Astrocyte (in vitro differentiated cells and primary cell): ENCODE measurements at regions not wholly inside any gene's neighbourhood (a gene's known extent, or its start where the extent isn't known, plus 50 kb on each side); places are given as distances from the start of the nearest gene placed in this dataset.

Experiments used
- DNase-seq: peaks from one replicate; pipeline ENCODE4 v3.0.0-alpha.2; 2010; ENCODE audit warnings: low read depth
- FAIRE-seq: peaks from 2 replicates; lab custom pipeline; 2011; peaks lifted over from hg19 to GRCh38; lab: Jason Lieb, UNC
- H2AFZ ChIP-seq: 2 replicates; pipeline ENCODE4 v1.6.0; 2012; ENCODE audit warnings: low read depth, low read length, inconsistent platforms
- H3K27ac ChIP-seq: 2 replicates; pipeline ENCODE4 v1.5.1; 2011; ENCODE audit warnings: low read depth, low read length, inconsistent platforms
- H3K27me3 ChIP-seq: 2 replicates; pipeline ENCODE4 v1.6.0; 2011; ENCODE audit warnings: low read length, inconsistent platforms; ENCODE audit not compliant: insufficient read depth
- H3K36me3 ChIP-seq: 2 replicates; pipeline ENCODE4 v1.5.1; 2011; ENCODE audit warnings: low read length, inconsistent platforms; ENCODE audit not compliant: insufficient read depth
- H3K4me1 ChIP-seq: 2 replicates; pipeline ENCODE4 v1.5.1; 2011; ENCODE audit warnings: low read length, inconsistent platforms; ENCODE audit not compliant: insufficient read depth
- H3K4me2 ChIP-seq: 2 replicates; pipeline ENCODE4 v1.6.0; 2012; ENCODE audit warnings: low read length, inconsistent platforms
- H3K4me3 ChIP-seq: 2 replicates; pipeline ENCODE4 v1.5.1; 2011; ENCODE audit warnings: low read depth, mild to moderate bottlenecking, low read length, inconsistent platforms; ENCODE audit not compliant: insufficient read depth
- H3K79me2 ChIP-seq: 2 replicates; pipeline ENCODE4 v1.6.0; 2012; ENCODE audit warnings: mild to moderate bottlenecking, low read length, inconsistent platforms; ENCODE audit not compliant: insufficient read depth
- H3K9ac ChIP-seq: 2 replicates; pipeline ENCODE4 v1.6.0; 2012; ENCODE audit warnings: mild to moderate bottlenecking, low read length, inconsistent platforms
- H3K9me3 ChIP-seq: 2 replicates; pipeline ENCODE4 v1.5.1; 2012; ENCODE audit warnings: low read depth, mild to moderate bottlenecking, low read length, inconsistent platforms; ENCODE audit not compliant: insufficient read depth
- H4K20me1 ChIP-seq: 2 replicates; pipeline ENCODE4 v1.6.0; 2012; ENCODE audit warnings: low read length, inconsistent platforms; ENCODE audit not compliant: insufficient read depth
- H3K27ac Mint-ChIP-seq: one replicate; pipeline ENCODE4 v1.8.0; 2021; ENCODE audit warnings: mild to moderate bottlenecking, mixed read lengths; ENCODE audit not compliant: unreplicated experiment
- H3K27me3 Mint-ChIP-seq: one replicate; pipeline ENCODE4 v1.8.0; 2021; ENCODE audit warnings: low read depth, mixed read lengths; ENCODE audit not compliant: unreplicated experiment
- H3K36me3 Mint-ChIP-seq: one replicate; pipeline ENCODE4 v1.8.0; 2021; ENCODE audit warnings: low read depth, mixed read lengths; ENCODE audit not compliant: unreplicated experiment
- H3K4me1 Mint-ChIP-seq: one replicate; pipeline ENCODE4 v1.8.0; 2021; ENCODE audit warnings: low read depth, mixed read lengths; ENCODE audit not compliant: unreplicated experiment
- H3K4me3 Mint-ChIP-seq: one replicate; pipeline ENCODE4 v1.8.0; 2021; ENCODE audit warnings: mild to moderate bottlenecking, moderate library complexity, mixed read lengths; ENCODE audit not compliant: unreplicated experiment
- H3K9me3 Mint-ChIP-seq: one replicate; pipeline ENCODE4 v1.8.0; 2021; ENCODE audit warnings: mild to moderate bottlenecking, mixed read lengths; ENCODE audit not compliant: unreplicated experiment
- CTCF ChIP-seq: IDR thresholded peaks from 2 replicates; pipeline ENCODE4 v1.5.1; 2011; ENCODE audit warnings: low read depth, mild to moderate bottlenecking, inconsistent platforms, low read length, moderate library complexity; ENCODE audit not compliant: insufficient read depth
- EZH2 ChIP-seq: IDR thresholded peaks from 2 replicates; pipeline ENCODE4 v1.6.1; 2012; ENCODE audit warnings: mild to moderate bottlenecking, low read length, inconsistent platforms; ENCODE audit not compliant: insufficient read depth

GRCh38 chr10:7033031-7033430 lies 377.8 kb downstream of the SFMBT2 start:
- FAIRE-seq, result no peak
- Mint-ChIP-seq H3K4me3 (no peak overlapping the region), H3K36me3 (peaks cover 2% of the 10 kb centered on the region), H3K4me1 (peaks cover 13% of the 10 kb centered on the region), H3K9me3 (peaks cover 9% of the 10 kb centered on the region), H3K27ac (no peak overlapping the region), H3K27me3 (no peaks in the 10 kb centered on the region)
- no peak for DNase-seq
- no peaks in the 10 kb centered on the region for H3K27me3 ChIP-seq
- H3K79me2 ChIP-seq, result no peaks in the 10 kb centered on the region
- no peak for TF ChIP-seq CTCF
- TF ChIP-seq EZH2, result no peak
- H3K36me3 ChIP-seq, result no peaks in the 10 kb centered on the region
- H3K9me3 ChIP-seq, result no peaks in the 10 kb centered on the region
- H3K4me3 ChIP-seq, result no peak overlapping the region
- H3K4me2 ChIP-seq, result no peak overlapping the region
- no peak overlapping the region for H2AFZ ChIP-seq
- H3K27ac ChIP-seq, result no peak overlapping the region
- H4K20me1 ChIP-seq, result no peaks in the 10 kb centered on the region
- H3K9ac ChIP-seq, result no peak overlapping the region
- H3K4me1 ChIP-seq, result peaks cover 4% of the 10 kb centered on the region

- TF ChIP-seq CTCF (no peak), EZH2 (no peak)
- Histone ChIP-seq H3K36me3 (no peaks in the 10 kb centered on the region), H3K4me2 (no peak overlapping the region), H3K9ac (no peak overlapping the region), H3K27me3 (no peaks in the 10 kb centered on the region), H3K27ac (no peak overlapping the region), H3K9me3 (no peaks in the 10 kb centered on the region), H3K79me2 (no peaks in the 10 kb centered on the region), H3K4me1 (peaks cover 4% of the 10 kb centered on the region), H3K4me3 (no peak overlapping the region), H4K20me1 (no peaks in the 10 kb centered on the region), H2AFZ (no peak overlapping the region)
- H3K27ac Mint-ChIP-seq, result no peak overlapping the region
- no peaks in the 10 kb centered on the region for H3K27me3 Mint-ChIP-seq
- peaks cover 6% of the 10 kb centered on the region for H3K9me3 Mint-ChIP-seq
- H3K4me1 Mint-ChIP-seq, result peaks cover 16% of the 10 kb centered on the region
- DNase-seq, result no peak
- no peak for FAIRE-seq
- H3K4me3 Mint-ChIP-seq, result no peak overlapping the region
- H3K36me3 Mint-ChIP-seq, result peaks cover 2% of the 10 kb centered on the region
Measured at GRCh38 chr10:7030134-7030855, 380.5 kb downstream of the SFMBT2 start.

- H3K4me2 ChIP-seq, result no peak overlapping the region
- no peak overlapping the region for H3K4me3 ChIP-seq
- DNase-seq (no peak), FAIRE-seq (no peak)
- no peak overlapping the region for H3K9ac ChIP-seq
- no peaks in the 10 kb centered on the region for H3K27me3 ChIP-seq
- H3K27me3 Mint-ChIP-seq, result no peaks in the 10 kb centered on the region
- H3K9me3 Mint-ChIP-seq, result peaks cover 6% of the 10 kb centered on the region
- no peak overlapping the region for H3K27ac ChIP-seq
- H3K27ac Mint-ChIP-seq, result no peak overlapping the region
- H4K20me1 ChIP-seq, result no peaks in the 10 kb centered on the region
- H3K4me1 Mint-ChIP-seq, result peaks cover 16% of the 10 kb centered on the region
- peaks cover 4% of the 10 kb centered on the region for H3K4me1 ChIP-seq
- H3K9me3 ChIP-seq, result no peaks in the 10 kb centered on the region
- H3K36me3 ChIP-seq, result no peaks in the 10 kb centered on the region
- TF ChIP-seq CTCF (no peak), EZH2 (no peak)
- no peak overlapping the region for H3K4me3 Mint-ChIP-seq
- no peak overlapping the region for H2AFZ ChIP-seq
- H3K79me2 ChIP-seq, result no peaks in the 10 kb centered on the region
- peaks cover 2% of the 10 kb centered on the region for H3K36me3 Mint-ChIP-seq
Measured at GRCh38 chr10:7029672-7030071, 381.2 kb downstream of the SFMBT2 start.
